ENCODE measurements at regions not wholly inside any gene's neighbourhood (a gene's known extent, or its start where the extent isn't known, plus 50 kb on each side); places are given as distances from the start of the nearest gene placed in this dataset.

GRCh38 chr14:86420131-86420530 is 890.2 kb downstream of the FLRT2 start:
- TF ChIP-seq TCF7L2 (IDR thresholded peaks at IDR 0.05; ENCODE audit: low read depth, low read length) (no peak), POLR2AphosphoS5 (IDR thresholded peaks at IDR 0.05; ENCODE audit: low read depth, low read length) (no peak), SIN3A (IDR thresholded peaks at IDR 0.05; ENCODE audit: borderline replicate concordance, insufficient read depth, low read depth, low read length) (no peak), CTCF (IDR thresholded peaks at IDR 0.05) (no peak)
- TF ChIP-seq, protein P1, sequence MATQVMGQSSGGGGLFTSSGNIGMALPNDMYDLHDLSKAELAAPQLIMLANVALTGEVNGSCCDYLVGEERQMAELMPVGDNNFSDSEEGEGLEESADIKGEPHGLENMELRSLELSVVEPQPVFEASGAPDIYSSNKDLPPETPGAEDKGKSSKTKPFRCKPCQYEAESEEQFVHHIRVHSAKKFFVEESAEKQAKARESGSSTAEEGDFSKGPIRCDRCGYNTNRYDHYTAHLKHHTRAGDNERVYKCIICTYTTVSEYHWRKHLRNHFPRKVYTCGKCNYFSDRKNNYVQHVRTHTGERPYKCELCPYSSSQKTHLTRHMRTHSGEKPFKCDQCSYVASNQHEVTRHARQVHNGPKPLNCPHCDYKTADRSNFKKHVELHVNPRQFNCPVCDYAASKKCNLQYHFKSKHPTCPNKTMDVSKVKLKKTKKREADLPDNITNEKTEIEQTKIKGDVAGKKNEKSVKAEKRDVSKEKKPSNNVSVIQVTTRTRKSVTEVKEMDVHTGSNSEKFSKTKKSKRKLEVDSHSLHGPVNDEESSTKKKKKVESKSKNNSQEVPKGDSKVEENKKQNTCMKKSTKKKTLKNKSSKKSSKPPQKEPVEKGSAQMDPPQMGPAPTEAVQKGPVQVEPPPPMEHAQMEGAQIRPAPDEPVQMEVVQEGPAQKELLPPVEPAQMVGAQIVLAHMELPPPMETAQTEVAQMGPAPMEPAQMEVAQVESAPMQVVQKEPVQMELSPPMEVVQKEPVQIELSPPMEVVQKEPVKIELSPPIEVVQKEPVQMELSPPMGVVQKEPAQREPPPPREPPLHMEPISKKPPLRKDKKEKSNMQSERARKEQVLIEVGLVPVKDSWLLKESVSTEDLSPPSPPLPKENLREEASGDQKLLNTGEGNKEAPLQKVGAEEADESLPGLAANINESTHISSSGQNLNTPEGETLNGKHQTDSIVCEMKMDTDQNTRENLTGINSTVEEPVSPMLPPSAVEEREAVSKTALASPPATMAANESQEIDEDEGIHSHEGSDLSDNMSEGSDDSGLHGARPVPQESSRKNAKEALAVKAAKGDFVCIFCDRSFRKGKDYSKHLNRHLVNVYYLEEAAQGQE (IDR thresholded peaks at IDR 0.05; ENCODE audit: insufficient read depth in 1 of 2, low read depth in 2 of 2, low read length in 1 of 2), result no peak
- Histone ChIP-seq H3K27me3 (ENCODE audit: control insufficient read depth, insufficient read depth, low read length) (no peaks in the 10 kb centered on the region), H3K4me1 (ENCODE audit: control insufficient read depth, insufficient read depth, low read length) (no peaks in the 10 kb centered on the region), H3K27ac (ENCODE audit: low read length) (no peak overlapping the region), H3K4me3 (ENCODE audit: low read depth in 2 of 2, low read length in 2 of 2) (no peak overlapping the region), H3K36me3 (ENCODE audit: control insufficient read depth, insufficient read depth, low read length) (no peaks in the 10 kb centered on the region), H3K9me3 (ENCODE audit: control insufficient read depth, insufficient read depth, low read depth, low read length) (no peaks in the 10 kb centered on the region)
- DNase-seq (ENCODE audit: low read depth, low spot score) (no peak), ATAC-seq (no peak)
- intact Hi-C loops (cut with micrococcal nuclease; ENCODE audit: unreplicated experiment) (no loop called here), in situ Hi-C loops (cut with HindIII; ENCODE audit: low pct_unique_long_range_greater_than_20kb, low sequenced_read_pairs) (no loop called here)
- CTCF ChIA-PET, result no interaction called here
- POLR2A ChIA-PET, result no interaction called here
- BruUV-seq (replicated peaks), result no TSS peak

DNA sequence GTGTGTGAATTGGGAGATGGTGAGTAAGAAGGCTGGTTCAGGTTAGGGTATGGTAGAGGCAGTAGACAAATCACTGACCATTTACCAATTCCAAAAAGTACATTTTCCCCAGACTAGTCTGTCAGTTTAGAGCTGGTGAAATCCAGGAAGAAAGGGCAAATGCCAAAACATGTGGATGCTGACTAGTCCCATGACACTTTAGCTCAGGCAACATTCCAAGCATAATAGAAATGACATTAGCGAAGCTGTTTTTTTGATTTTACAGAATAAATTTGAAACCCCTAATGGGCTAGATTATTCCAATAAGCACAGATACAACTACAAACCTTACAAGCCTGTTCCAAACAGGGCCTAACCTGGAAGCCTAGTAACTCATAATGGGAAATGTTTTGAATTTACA is 884.2 kb downstream of the FLRT2 start:
- Histone ChIP-seq H3K4me3 (ENCODE audit: low read depth in 2 of 2, low read length in 2 of 2) (no peak overlapping the region), H3K27ac (ENCODE audit: low read length) (no peak overlapping the region), H3K4me1 (ENCODE audit: control insufficient read depth, insufficient read depth, low read length) (no peaks in the 10 kb centered on the region), H3K36me3 (ENCODE audit: control insufficient read depth, insufficient read depth, low read length) (no peaks in the 10 kb centered on the region), H3K9me3 (ENCODE audit: control insufficient read depth, insufficient read depth, low read depth, low read length) (no peaks in the 10 kb centered on the region), H3K27me3 (ENCODE audit: control insufficient read depth, insufficient read depth, low read length) (no peaks in the 10 kb centered on the region)
- ATAC-seq (no peak), DNase-seq (ENCODE audit: low read depth, low spot score) (no peak)
- intact Hi-C loops (cut with micrococcal nuclease; ENCODE audit: unreplicated experiment), result no loop called here
- POLR2A ChIA-PET, result no interaction called here
- in situ Hi-C loops (cut with HindIII; ENCODE audit: low pct_unique_long_range_greater_than_20kb, low sequenced_read_pairs), result no loop called here
- no TSS peak for BruUV-seq (replicated peaks)
- CTCF ChIA-PET, result no interaction called here
- TF ChIP-seq TCF7L2 (IDR thresholded peaks at IDR 0.05; ENCODE audit: low read depth, low read length) (no peak), POLR2AphosphoS5 (IDR thresholded peaks at IDR 0.05; ENCODE audit: low read depth, low read length) (no peak), CTCF (IDR thresholded peaks at IDR 0.05) (no peak), SIN3A (IDR thresholded peaks at IDR 0.05; ENCODE audit: borderline replicate concordance, insufficient read depth, low read depth, low read length) (no peak)
- TF ChIP-seq, protein P1 (IDR thresholded peaks at IDR 0.05; ENCODE audit: insufficient read depth in 1 of 2, low read depth in 2 of 2, low read length in 1 of 2), result no peak

Data from Panc1 (cell line).